IMR-90 (cell line): ENCODE measurements at regions not wholly inside any gene's neighbourhood (a gene's known extent, or its start where the extent isn't known, plus 50 kb on each side); places are given as distances from the start of the nearest gene placed in this dataset.
"Not testable (repeated sequence)": the region's sequence is repeated elsewhere in the genome, so short reads cannot be mapped to it uniquely, and the experiment has no call there.

Experiments
- ATAC-seq: fragments of 200-7000 bp; cut with Tn5 transposase; 2 replicates; pipeline ENCODE4 v1.9.1; 2020; ENCODE audit warnings: low read depth, mild to moderate bottlenecking, moderate library complexity
- BruUV-seq: library from RNA; stranded (reverse); fragments of 400-500 nt; replicated peaks from 2 replicates; lab custom pipeline; 2021; lab: Mats Ljungman, UMichigan
- CTCF ChIA-PET: fragments of 300-600 bp; formaldehyde crosslinking; extraction: SDS; loops from one replicate; lab custom pipeline; 2021; ENCODE audit warnings: antibody characterized with exemption; lab: Yijun Ruan, JAX
- POLR2A ChIA-PET: fragments of 300-600 bp; sonication (Branson Sonifier 250); formaldehyde crosslinking; loops from one replicate; lab custom pipeline; 2022; ENCODE audit warnings: antibody characterized with exemption; ENCODE audit not compliant: unreplicated experiment; lab: Charles Lee
- DNase-seq: peaks from one replicate; pipeline ENCODE4 v3.0.0; 2013
- H2AFZ ChIP-seq: replicated peaks from 2 replicates; pipeline ENCODE3; 2013; ENCODE audit warnings: low read length, mild to moderate bottlenecking; ENCODE audit not compliant: poor library complexity
- H2AK5ac ChIP-seq: 2 replicates; pipeline ENCODE4 v1.6.1; 2013; ENCODE audit warnings: low read depth, low read length, inconsistent platforms
- H2AK9ac ChIP-seq: replicated peaks from 2 replicates; pipeline ENCODE3; 2013; ENCODE audit warnings: mild to moderate bottlenecking, low read depth, low read length, moderate library complexity; ENCODE audit not compliant: poor library complexity
- H2BK120ac ChIP-seq: 2 replicates; pipeline ENCODE4 v1.6.1; 2013; ENCODE audit warnings: low read depth, low read length, inconsistent platforms
- H2BK15ac ChIP-seq: 3 replicates; pipeline ENCODE4 v1.6.1; 2013; ENCODE audit warnings: low read depth, low read length, inconsistent platforms
- H2BK20ac ChIP-seq: 2 replicates; pipeline ENCODE4 v1.6.1; 2013; ENCODE audit warnings: low read depth, mild to moderate bottlenecking, inconsistent platforms, low read length, moderate library complexity
- H2BK5ac ChIP-seq: 2 replicates; pipeline ENCODE4 v1.6.1; 2013; ENCODE audit warnings: mild to moderate bottlenecking, low read depth, low read length, inconsistent platforms; ENCODE audit not compliant: poor library complexity, severe bottlenecking
- H3K14ac ChIP-seq: replicated peaks from 2 replicates; pipeline ENCODE4 v1.6.1; 2013; ENCODE audit warnings: low read depth, low read length, inconsistent platforms
- H3K18ac ChIP-seq: 2 replicates; pipeline ENCODE4 v1.6.1; 2013; ENCODE audit warnings: low read depth, low read length, control low read depth
- H3K23ac ChIP-seq: 2 replicates; pipeline ENCODE4 v1.6.1; 2013; ENCODE audit warnings: low read depth, low read length, inconsistent platforms
- H3K27ac ChIP-seq: 2 replicates; pipeline ENCODE4 v1.5.1; 2013; ENCODE audit warnings: mild to moderate bottlenecking, control low read depth, low read length; ENCODE audit not compliant: insufficient read depth
- H3K27me3 ChIP-seq: 2 replicates; pipeline ENCODE4 v1.6.1; 2013; ENCODE audit warnings: low read length; ENCODE audit not compliant: control insufficient read depth, insufficient read depth
- H3K36me3 ChIP-seq: 2 replicates; pipeline ENCODE4 v1.6.1; 2013; ENCODE audit warnings: low read length, mixed read lengths; ENCODE audit not compliant: control insufficient read depth, insufficient read depth
- H3K4ac ChIP-seq: 2 replicates; pipeline ENCODE4 v1.6.1; 2013; ENCODE audit warnings: low read depth, low read length, inconsistent platforms
- H3K4me1 ChIP-seq: 2 replicates; pipeline ENCODE4 v1.6.1; 2013; ENCODE audit warnings: low read length, mixed read lengths; ENCODE audit not compliant: control insufficient read depth, insufficient read depth
- H3K4me2 ChIP-seq: 2 replicates; pipeline ENCODE4 v1.6.1; 2013; ENCODE audit warnings: low read depth, mild to moderate bottlenecking, control low read depth, low read length, moderate library complexity
- H3K4me3 ChIP-seq: 2 replicates; pipeline ENCODE4 v1.5.1; 2013; ENCODE audit warnings: low read depth, mild to moderate bottlenecking, control low read depth, low read length, moderate library complexity; ENCODE audit not compliant: insufficient read depth
- H3K56ac ChIP-seq: 2 replicates; pipeline ENCODE4 v1.6.1; 2013; ENCODE audit warnings: low read length, inconsistent platforms; ENCODE audit not compliant: insufficient read depth; ENCODE audit errors: extremely low read depth
- H3K79me1 ChIP-seq, 2 experiments: 2 replicates each; pipeline ENCODE4 v1.6.1; 2013; ENCODE audit warnings: low read length in 2 of 2, inconsistent platforms in 1 of 2, low read depth in 1 of 2
- H3K9ac ChIP-seq: 2 replicates; pipeline ENCODE4 v1.6.1; 2013; ENCODE audit warnings: low read depth, low read length, control low read depth
- H3K9me1 ChIP-seq: 2 replicates; pipeline ENCODE4 v1.6.1; 2013; ENCODE audit warnings: low read length, inconsistent platforms; ENCODE audit not compliant: insufficient read depth
- H3K9me3 ChIP-seq: 2 replicates; pipeline ENCODE4 v1.6.1; 2013; ENCODE audit warnings: low read length; ENCODE audit not compliant: control insufficient read depth, insufficient read depth
- H4K20me1 ChIP-seq: 2 replicates; pipeline ENCODE4 v1.6.1; 2013; ENCODE audit warnings: low read length, inconsistent platforms; ENCODE audit not compliant: insufficient read depth
- H4K5ac ChIP-seq: 2 replicates; pipeline ENCODE4 v1.6.1; 2013; ENCODE audit warnings: mild to moderate bottlenecking, low read depth, low read length, control low read depth
- H4K8ac ChIP-seq, 2 experiments: 2 replicates each; pipeline ENCODE4 v1.6.1; 2013; ENCODE audit warnings: low read depth in 2 of 2, low read length in 2 of 2, control low read depth in 1 of 2, inconsistent platforms in 1 of 2
- H4K91ac ChIP-seq: 2 replicates; pipeline ENCODE4 v1.6.1; 2013; ENCODE audit warnings: low read depth, low read length, inconsistent platforms; ENCODE audit not compliant: insufficient read depth
- BHLHE40 ChIP-seq: fragments of 150-350 bp; IDR thresholded peaks from 2 replicates; pipeline ENCODE4 v1.6.1; 2016; ENCODE audit warnings: mild to moderate bottlenecking, low read depth, low read length
- CEBPB ChIP-seq: IDR thresholded peaks from 2 replicates; pipeline ENCODE4 v1.6.1; 2012; ENCODE audit warnings: low read depth, low read length, improper control_type of control experiment
- FOS ChIP-seq: fragments of 150-350 bp; IDR thresholded peaks from 2 replicates; pipeline ENCODE4 v1.6.1; 2016; ENCODE audit warnings: low read depth, low read length
- MAZ ChIP-seq: IDR thresholded peaks from 2 replicates; pipeline ENCODE4 v1.6.1; 2012; ENCODE audit warnings: low read depth, mild to moderate bottlenecking, low read length, improper control_type of control experiment, moderate library complexity, borderline replicate concordance
- MXI1 ChIP-seq: IDR thresholded peaks from 2 replicates; pipeline ENCODE4 v1.6.1; 2012; ENCODE audit warnings: low read depth, mild to moderate bottlenecking, low read length, moderate library complexity, borderline replicate concordance
- POLR2A ChIP-seq: IDR thresholded peaks from 2 replicates; pipeline ENCODE4 v1.6.1; 2012; ENCODE audit warnings: mild to moderate bottlenecking, low read depth, low read length
- WGBS, 2 experiments: methylation state at CpG; one replicate each; pipeline versions ENCODE4 v1.1.5 to v1.1.7; 2013; ENCODE audit warnings: missing lambda C conversion rate in 2 of 2; ENCODE audit not compliant: insufficient read length in 1 of 2; ENCODE audit errors: extremely low coverage in 2 of 2; 5-methylcytosine and 5-hydroxymethylcytosine counted together
- dilution Hi-C: fragments of 300-500 bp; cut with HindIII; formaldehyde crosslinking; loops from one replicate; pipeline ENCODE4 v1.14.3; 2018; ENCODE audit warnings: low sequenced_read_pairs; ENCODE audit not compliant: unreplicated experiment
- in situ Hi-C: fragments of 300-500 bp; cut with MboI; formaldehyde crosslinking; loops from 3 replicates; pipeline ENCODE4 v1.14.3; 2019; ENCODE audit warnings: low sequenced_read_pairs, inconsistent platforms, mixed read lengths
- intact Hi-C: fragments of 100-400 bp; cut with micrococcal nuclease; formaldehyde crosslinking; loops from 2 replicates; pipeline ENCODE4 v1.10.0; 2022

DNA sequence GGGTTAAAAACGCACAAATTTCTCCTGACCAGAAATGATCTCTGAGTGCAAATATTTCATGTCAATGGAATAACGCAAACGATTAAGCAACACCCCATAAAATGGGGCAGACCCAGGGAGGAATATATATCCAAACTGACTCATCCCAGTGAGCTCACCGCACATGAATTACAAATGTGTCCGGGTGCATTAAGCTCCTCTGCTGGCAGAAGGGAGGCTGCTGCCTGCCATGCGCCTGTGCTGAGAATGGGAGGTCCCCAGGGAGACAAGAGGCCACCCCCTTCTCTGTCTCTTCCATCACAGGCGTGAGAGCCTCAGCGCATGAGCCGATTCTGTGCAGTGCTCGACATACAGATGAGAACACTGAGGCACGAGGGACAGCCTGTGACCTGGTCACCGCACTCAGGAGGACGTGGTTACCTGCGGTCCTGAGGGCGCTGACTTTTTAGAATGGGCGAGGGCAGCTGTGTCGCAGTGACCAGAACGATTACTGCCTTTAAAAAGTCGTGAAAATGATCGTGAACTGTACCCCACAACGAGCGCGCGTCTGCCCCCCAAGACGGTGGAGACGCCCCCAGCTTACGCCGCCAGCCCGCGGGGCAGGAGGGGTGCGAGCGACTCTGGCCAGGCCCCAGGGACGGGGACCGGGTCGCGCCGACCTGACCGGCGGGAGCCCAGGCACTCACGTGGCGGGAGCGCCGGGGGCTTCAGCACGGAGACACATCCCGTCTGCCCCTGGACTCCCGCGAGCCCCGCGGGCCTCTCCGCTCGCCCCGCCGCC lies 188.5 kb downstream of the ADRA2C start:
- Histone ChIP-seq H3K27ac (peak overlapping the region; percentile 91), H3K4me3 (peak overlapping the region; percentile 56)

More for the DNA sequence above, 188.5 kb downstream of the ADRA2C start:
- H3K4me1 ChIP-seq, in situ Hi-C loops, H2AFZ ChIP-seq, CTCF ChIA-PET, POLR2A ChIA-PET, ATAC-seq, H2AK9ac ChIP-seq, BruUV-seq, dilution Hi-C loops, H3K9me3 ChIP-seq, H3K36me3 ChIP-seq, H2BK15ac ChIP-seq, H3K79me1 ChIP-seq, H3K9me1 ChIP-seq, H3K27me3 ChIP-seq, H4K20me1 ChIP-seq: not testable (repeated sequence)
- TF ChIP-seq POLR2A (peak; percentile 84), CEBPB (peak; percentile 96), MXI1 (peak; percentile 73; the same call in 1 of the 2 replicates), BHLHE40 (0 out of 2 replicates have a peak, but pooled peaks have one; percentile 39), MAZ (peak; percentile 52; the same call in 1 of the 2 replicates), FOS (peak; percentile 78)
- Histone ChIP-seq H3K4ac (peak overlapping the region; percentile 98), H2BK20ac (peak overlapping the region; percentile 66; the same call in 1 of the 2 replicates), H4K8ac (peak overlapping the region; percentile 72 to 84; a peak in 2 of 4 replicates), H2BK120ac (peak overlapping the region; percentile 54), H3K14ac (peak overlapping the region; percentile 71; the same call in 1 of the 2 replicates), H2BK5ac (peak overlapping the region; percentile 96), H3K18ac (peak overlapping the region; percentile 79), H2AK5ac (peak overlapping the region; percentile 89; the same call in 1 of the 2 replicates), H4K91ac (peak overlapping the region; percentile 86), H3K9ac (peak overlapping the region; percentile 78), H3K23ac (peak overlapping the region; percentile 99), H3K56ac (peak overlapping the region; percentile 59), H3K4me2 (peak overlapping the region; percentile 87), H4K5ac (peak overlapping the region; percentile 68)
- WGBS, 2 experiments: 0% methylated on average over 17 of the region's 53 CpGs; no CpG with 5 or more reads in 1 of the 2 experiments
- DNase-seq: peak; percentile 97
- intact Hi-C loops: loop anchor here (5.0 kb wide), 1 partner anchor 607 kb away; no protein-coding TSS in a partner anchor
